Hepatic stellate cell (primary cell): ENCODE measurements at regions not wholly inside any gene's neighbourhood (a gene's known extent, or its start where the extent isn't known, plus 50 kb on each side); places are given as distances from the start of the nearest gene placed in this dataset.
A peak's percentile ranks its signal among the peaks of the same experiment; 100 is the strongest.

Experiments
- DNase-seq: peaks from one replicate; pipeline ENCODE4 v3.0.0; 2011; ENCODE audit warnings: low spot score

GRCh38 chr10:118246332-118247295 is 95.5 kb downstream of the FAM204A start:
- DNase-seq, result no peak

GRCh38 chr10:118243907-118244306 is 98.2 kb downstream of the FAM204A start:
- DNase-seq, result no peak

- peak; percentile 47 for DNase-seq
These were observed 100.6 kb downstream of the FAM204A start for GRCh38 chr10:118241229-118242137.

- DNase-seq, result no peak
These were observed 102.9 kb downstream of the FAM204A start for GRCh38 chr10:118239236-118239630.

GRCh38 chr10:118238573-118239235 is 103.4 kb downstream of the FAM204A start:
- DNase-seq, result peak; percentile 25

- DNase-seq, result no peak
These were observed 104.2 kb downstream of the FAM204A start for GRCh38 chr10:118237930-118238329.

- no peak for DNase-seq
These were observed 107.4 kb downstream of the FAM204A start for GRCh38 chr10:118234683-118235082.

- no peak for DNase-seq
These were observed 121.7 kb downstream of the FAM204A start for GRCh38 chr10:118220346-118220850.

GRCh38 chr10:118218562-118218961 is 123.6 kb downstream of the FAM204A start:
- no peak for DNase-seq

- no peak for DNase-seq
These were observed 125.5 kb downstream of the FAM204A start for GRCh38 chr10:118216571-118217170.

GRCh38 chr10:118216020-118216419 is 126.1 kb downstream of the FAM204A start:
- no peak for DNase-seq

GRCh38 chr10:118214776-118215175 is 127.3 kb downstream of the FAM204A start:
- no peak for DNase-seq

GRCh38 chr10:118213436-118213835 is 128.7 kb downstream of the FAM204A start:
- DNase-seq, result no peak

GRCh38 chr10:118210276-118210675 is 131.8 kb downstream of the FAM204A start:
- no peak for DNase-seq

- DNase-seq, result no peak
These were observed 132.9 kb downstream of the FAM204A start for GRCh38 chr10:118209215-118209614.

GRCh38 chr10:118207470-118208007 is 134.6 kb downstream of the FAM204A start:
- no peak for DNase-seq

- no peak for DNase-seq
These were observed 137.7 kb downstream of the FAM204A start for GRCh38 chr10:118204292-118204943.

- DNase-seq, result no peak
These were observed 138.7 kb downstream of the FAM204A start for GRCh38 chr10:118203461-118203860.

GRCh38 chr10:118195729-118196128 is 146.4 kb downstream of the FAM204A start:
- no peak for DNase-seq

GRCh38 chr10:118193642-118194041 is 146.9 kb upstream of the RAB11FIP2 start:
- DNase-seq, result no peak

GRCh38 chr10:118181021-118181420 is 134.3 kb upstream of the RAB11FIP2 start:
- DNase-seq, result no peak
